ENCODE measurements at regions not wholly inside any gene's neighbourhood (a gene's known extent, or its start where the extent isn't known, plus 50 kb on each side); places are given as distances from the start of the nearest gene placed in this dataset.

- H3K4me3 ChIP-seq (ENCODE audit: low read length) = no peak overlapping the region
- DNase-seq (ENCODE audit: low read depth) = no peak
- TF ChIP-seq CTCF (conservative IDR thresholded peaks at IDR 0.05; ENCODE audit: low read depth, low read length) = no peak
Measured at GRCh38 chr5:40378396-40379177, 301.1 kb upstream of the PTGER4 start.

GRCh38 chr5:40376566-40376965 lies 303.1 kb upstream of the PTGER4 start:
- no peak for DNase-seq (ENCODE audit: low read depth)
- no peak for TF ChIP-seq CTCF (conservative IDR thresholded peaks at IDR 0.05; ENCODE audit: low read depth, low read length)
- H3K4me3 ChIP-seq (ENCODE audit: low read length) = no peak overlapping the region

GRCh38 chr5:40374853-40375252 lies 304.9 kb upstream of the PTGER4 start:
- H3K4me3 ChIP-seq (ENCODE audit: low read length) = no peak overlapping the region
- no peak for TF ChIP-seq CTCF (conservative IDR thresholded peaks at IDR 0.05; ENCODE audit: low read depth, low read length)
- DNase-seq (ENCODE audit: low read depth) = no peak

GRCh38 chr5:40368200-40368599 lies 311.5 kb upstream of the PTGER4 start:
- no peak for TF ChIP-seq CTCF (conservative IDR thresholded peaks at IDR 0.05; ENCODE audit: low read depth, low read length)
- H3K4me3 ChIP-seq (ENCODE audit: low read length) = no peak overlapping the region
- no peak for DNase-seq (ENCODE audit: low read depth)

- peak; percentile 32 for TF ChIP-seq CTCF (conservative IDR thresholded peaks at IDR 0.05; ENCODE audit: low read depth, low read length)
- H3K4me3 ChIP-seq (ENCODE audit: low read length) = no peak overlapping the region
- no peak for DNase-seq (ENCODE audit: low read depth)
Measured at GRCh38 chr5:40367255-40367654, 312.5 kb upstream of the PTGER4 start.

- no peak overlapping the region for H3K4me3 ChIP-seq (ENCODE audit: low read length)
- DNase-seq (ENCODE audit: low read depth) = no peak
- no peak for TF ChIP-seq CTCF (conservative IDR thresholded peaks at IDR 0.05; ENCODE audit: low read depth, low read length)
Measured at GRCh38 chr5:40365342-40366330, 314.1 kb upstream of the PTGER4 start.

All from retinal pigment epithelial cell (primary cell).